Stomach (tissue), 4 donors: ENCODE measurements at regions not wholly inside any gene's neighbourhood (a gene's known extent, or its start where the extent isn't known, plus 50 kb on each side); places are given as distances from the start of the nearest gene placed in this dataset.

ENCODE experiments used
- CTCF ChIP-seq, 7 experiments: fragments of 450-650 bp in 4 of 7; fragments of 200-600 bp in 3 of 7; sonication (generic) in 3 of 7; IDR thresholded peaks; one replicate each; pipeline ENCODE4 v1.5.1; 2016 to 2019; ENCODE audit warnings: antibody characterized with exemption in 7 of 7, control low read depth in 2 of 7, mild to moderate bottlenecking in 1 of 7
- POLR2AphosphoS5 ChIP-seq, 3 donors: sonication (generic); formaldehyde crosslinking; IDR thresholded peaks; one replicate each; pipeline ENCODE4 v1.6.1; 2016; ENCODE audit warnings: antibody characterized with exemption in 3 of 3

- TF ChIP-seq CTCF (IDR thresholded peaks at IDR 0.05) (no peak), POLR2AphosphoS5 (IDR thresholded peaks at IDR 0.05) (no peak)
These were observed 459.6 kb upstream of the NECTIN3 start for GRCh38 chr3:110612045-110612444.
